GM18907 (cell line): ENCODE measurements at regions not wholly inside any gene's neighbourhood (a gene's known extent, or its start where the extent isn't known, plus 50 kb on each side); places are given as distances from the start of the nearest gene placed in this dataset.

Source experiments
- ATAC-seq: cut with Tn5 transposase; IDR thresholded peaks from one replicate; pipeline ENCODE4 v1.9.1; 2021; ENCODE audit warnings: mild to moderate bottlenecking, moderate library complexity; ENCODE audit not compliant: unreplicated experiment

DNA sequence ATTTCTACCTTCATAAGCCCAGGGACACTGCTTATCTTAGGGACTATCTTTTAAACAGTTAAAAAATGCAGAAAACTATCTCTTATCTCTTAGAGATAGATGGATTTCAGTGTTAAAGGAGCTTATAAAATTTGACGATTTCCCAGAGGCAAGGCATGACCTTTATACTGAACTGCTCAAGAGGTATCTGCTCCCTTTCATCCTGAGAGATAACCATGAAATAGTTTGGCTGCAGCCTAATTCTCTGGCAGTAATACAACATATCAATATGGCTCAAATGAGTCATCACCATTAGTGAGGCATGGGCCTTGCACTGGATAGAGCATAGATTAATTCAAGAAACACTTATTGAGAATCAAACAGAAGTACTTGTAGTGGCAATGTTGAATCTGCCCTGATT lies 348.2 kb upstream of the GRIA3 start:
- no peak for ATAC-seq

DNA sequence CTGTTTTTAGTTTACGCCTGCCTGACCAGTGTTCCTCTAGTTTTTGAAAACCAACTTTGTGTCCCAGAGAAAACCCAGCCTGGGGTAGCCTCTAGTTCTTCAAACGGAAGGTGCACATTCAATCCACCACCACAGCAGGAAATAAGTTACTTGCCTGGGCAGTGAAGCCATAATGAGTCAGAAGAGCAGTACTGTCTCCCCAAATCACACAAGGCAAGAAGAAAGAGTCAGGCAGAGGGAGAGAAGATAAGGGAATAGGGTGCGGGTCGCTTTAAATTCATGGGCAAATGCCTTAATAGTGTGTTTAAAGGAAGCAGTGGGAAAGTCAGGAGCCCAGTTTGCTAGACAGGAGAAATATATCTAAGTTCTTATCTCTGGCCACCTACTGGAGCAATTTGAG lies 333.8 kb upstream of the GRIA3 start:
- no peak for ATAC-seq

DNA sequence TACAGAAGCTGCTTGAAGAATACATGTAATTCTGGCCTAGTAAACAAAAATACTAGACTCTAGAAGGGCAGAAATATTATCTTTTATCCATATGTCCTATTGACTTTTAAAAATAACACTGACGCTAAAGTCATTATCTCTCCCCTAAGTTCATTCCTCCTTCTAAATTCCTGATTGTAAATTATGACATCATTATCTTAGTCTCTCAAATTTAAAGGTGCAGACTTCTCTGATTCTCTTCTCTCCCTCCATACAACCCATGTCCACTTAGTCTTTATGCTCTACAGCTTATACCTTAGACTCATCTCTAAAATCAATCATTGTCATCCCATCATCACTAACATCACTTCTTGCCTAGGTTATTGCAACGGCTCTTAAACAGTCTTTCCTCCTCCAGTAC lies 327.9 kb upstream of the GRIA3 start:
- ATAC-seq, result no peak

GRCh38 chrX:122857734-122858133 lies 326.3 kb upstream of the GRIA3 start:
- ATAC-seq, result no peak

GRCh38 chrX:122863067-122863466 lies 321.0 kb upstream of the GRIA3 start:
- no peak for ATAC-seq

DNA sequence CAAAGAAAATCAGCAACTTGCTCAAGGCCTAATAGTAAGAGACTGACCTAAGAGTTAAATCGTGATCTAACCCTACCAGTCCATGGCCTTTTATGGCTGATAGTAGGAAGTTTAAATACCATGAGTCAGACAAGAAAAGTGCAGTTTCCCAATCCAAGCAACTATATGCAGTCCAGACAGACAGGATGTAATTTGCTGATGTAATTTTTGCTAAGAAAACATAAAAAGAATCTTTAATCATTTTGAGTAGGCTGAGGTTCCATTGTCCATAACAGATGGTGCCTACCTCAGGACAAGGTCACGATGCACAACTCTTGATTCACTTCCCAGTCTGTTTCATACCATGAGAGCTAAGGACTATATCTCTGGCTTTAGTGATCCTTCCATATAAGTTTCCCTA lies 317.5 kb upstream of the GRIA3 start:
- ATAC-seq, result no peak

- ATAC-seq, result no peak
These were observed 315.4 kb upstream of the GRIA3 start for GRCh38 chrX:122868631-122869030.

GRCh38 chrX:122869171-122869570 lies 314.9 kb upstream of the GRIA3 start:
- ATAC-seq, result no peak

GRCh38 chrX:122878269-122878668 lies 305.8 kb upstream of the GRIA3 start:
- no peak for ATAC-seq

DNA sequence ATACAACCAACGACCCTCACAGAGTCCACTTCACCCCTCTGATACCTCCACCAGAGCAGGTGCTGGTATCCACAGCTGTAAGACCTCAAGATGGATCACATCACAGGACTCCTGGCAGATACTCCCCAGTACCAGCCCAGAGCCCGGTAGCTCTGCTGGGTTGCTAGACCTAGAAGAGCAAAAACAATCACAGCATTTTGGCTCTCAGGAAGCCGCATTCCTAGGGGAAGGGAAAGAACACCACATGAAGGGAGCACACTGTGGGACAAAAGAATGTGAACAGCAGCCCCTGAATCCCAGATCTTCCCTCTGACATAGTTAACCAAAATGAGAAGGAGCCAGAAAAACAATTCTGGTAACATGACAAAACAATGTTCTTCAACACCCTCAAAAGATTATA lies 303.1 kb upstream of the GRIA3 start:
- no peak for ATAC-seq

DNA sequence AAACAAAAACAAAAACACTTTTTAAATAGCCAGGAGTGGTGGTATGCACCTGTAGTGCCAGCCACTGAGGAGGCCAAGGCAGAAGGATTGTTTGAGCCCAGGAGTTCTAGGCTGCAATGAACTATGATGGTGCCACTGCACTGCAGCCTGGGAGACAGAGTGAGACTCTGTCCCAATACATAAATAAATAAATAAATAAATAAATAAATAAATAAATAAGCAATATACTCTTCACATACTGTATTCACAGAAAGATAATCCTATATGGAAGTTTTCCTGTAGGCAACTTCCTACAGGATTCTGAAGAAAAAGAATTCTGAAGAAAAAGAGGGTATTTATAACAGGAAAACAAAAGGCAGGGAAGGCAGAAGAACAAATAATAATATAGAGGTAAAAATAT lies 293.3 kb upstream of the GRIA3 start:
- ATAC-seq, result no peak

DNA sequence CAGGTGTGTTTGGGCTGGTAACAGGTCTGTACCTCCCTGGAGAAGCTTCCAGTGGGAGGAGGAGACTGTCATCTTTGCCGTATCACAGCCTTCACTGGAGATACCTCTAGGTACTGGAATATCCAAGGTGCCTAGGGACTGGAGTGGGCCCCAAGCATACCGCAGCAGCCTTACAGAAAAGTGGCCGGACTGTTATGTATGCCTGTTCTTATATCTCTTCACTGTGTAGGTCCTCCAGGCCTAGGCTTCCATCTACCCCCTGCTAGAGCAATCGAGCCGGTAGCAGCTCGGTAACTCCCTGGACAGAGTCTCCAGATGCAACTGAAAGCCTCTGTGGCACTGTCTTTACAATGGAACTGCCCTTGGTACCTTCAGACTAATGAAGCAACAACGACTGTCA lies 277.4 kb upstream of the GRIA3 start:
- no peak for ATAC-seq

- no peak for ATAC-seq
These were observed 276.7 kb upstream of the GRIA3 start for GRCh38 chrX:122907375-122907774.

DNA sequence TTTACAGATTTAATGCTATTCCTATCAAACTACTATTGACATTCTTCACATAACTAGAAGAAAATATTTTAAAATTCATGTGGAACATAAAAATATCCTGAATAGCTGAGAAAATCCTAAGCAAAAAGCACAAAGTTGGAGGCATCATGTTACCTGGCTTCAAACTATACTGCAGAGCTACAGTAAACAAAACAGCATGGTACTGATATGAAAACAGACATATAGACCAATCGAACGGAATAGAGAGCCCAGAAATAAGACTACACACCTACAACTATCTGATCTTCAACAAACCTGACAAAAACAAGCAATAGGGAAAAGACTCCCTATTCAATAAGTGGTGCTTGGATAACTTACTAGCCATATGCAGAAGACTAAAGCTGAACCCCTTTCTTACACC lies 273.4 kb upstream of the GRIA3 start:
- ATAC-seq, result no peak

GRCh38 chrX:122913134-122913533 lies 270.9 kb upstream of the GRIA3 start:
- ATAC-seq, result no peak

DNA sequence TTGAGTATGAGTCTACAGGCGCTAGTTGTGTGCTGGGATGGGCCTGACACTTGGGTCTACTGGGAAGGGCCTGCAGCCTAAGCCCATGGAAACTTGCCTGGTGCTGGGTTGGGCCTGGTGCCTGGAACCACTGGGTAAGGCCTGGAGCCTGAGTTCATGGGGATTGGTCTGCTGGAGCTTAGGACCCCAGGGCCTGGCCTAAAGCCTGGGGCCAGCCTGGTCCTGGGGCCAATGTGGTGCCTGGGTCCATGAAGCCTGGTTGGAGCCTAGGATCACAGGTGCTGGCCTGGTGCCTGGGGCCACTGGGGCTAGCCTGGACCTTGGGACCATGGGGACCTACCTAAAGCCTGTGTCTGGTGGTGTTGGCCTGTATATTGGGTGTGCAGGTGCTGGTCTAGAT lies 270.3 kb upstream of the GRIA3 start:
- ATAC-seq, result no peak

DNA sequence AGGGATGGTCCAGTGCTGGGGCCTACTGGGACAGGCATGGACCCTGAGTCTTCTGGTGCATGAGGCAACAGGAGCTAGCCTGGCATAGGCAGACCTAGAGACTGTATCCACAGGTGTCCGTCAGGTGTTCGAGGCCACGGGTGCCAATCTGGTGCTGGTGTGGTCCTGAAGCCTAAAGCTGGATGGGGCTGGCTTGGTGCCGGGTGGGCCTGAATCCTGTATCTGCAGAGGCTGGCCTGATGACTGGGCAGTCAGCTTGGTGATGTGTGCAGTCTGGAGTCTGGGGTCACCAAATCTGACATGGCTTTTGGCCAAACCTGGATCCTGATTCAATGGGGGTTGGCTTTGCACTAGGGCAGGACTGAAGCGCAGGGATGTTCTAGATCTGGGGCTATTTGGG lies 269.8 kb upstream of the GRIA3 start:
- no peak for ATAC-seq

DNA sequence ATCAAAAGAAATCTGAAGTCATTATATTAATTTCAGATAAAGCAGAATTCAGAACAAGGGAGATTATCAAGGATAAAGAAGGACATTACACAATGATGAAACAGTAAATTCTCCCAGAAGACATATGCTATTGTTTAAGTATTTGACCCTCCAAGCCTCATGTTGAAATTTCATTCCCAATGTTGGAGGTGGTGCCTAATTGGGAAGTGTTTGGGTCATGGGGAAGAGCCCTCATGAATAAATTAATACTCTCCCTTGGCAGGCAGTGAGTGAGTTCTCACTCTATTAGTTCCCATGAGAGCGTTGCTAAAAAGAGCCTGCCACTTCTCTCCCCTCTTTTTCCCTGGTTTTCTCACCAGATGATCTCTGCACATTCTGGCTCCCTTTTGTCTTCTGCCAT lies 249.9 kb upstream of the GRIA3 start:
- ATAC-seq, result no peak

DNA sequence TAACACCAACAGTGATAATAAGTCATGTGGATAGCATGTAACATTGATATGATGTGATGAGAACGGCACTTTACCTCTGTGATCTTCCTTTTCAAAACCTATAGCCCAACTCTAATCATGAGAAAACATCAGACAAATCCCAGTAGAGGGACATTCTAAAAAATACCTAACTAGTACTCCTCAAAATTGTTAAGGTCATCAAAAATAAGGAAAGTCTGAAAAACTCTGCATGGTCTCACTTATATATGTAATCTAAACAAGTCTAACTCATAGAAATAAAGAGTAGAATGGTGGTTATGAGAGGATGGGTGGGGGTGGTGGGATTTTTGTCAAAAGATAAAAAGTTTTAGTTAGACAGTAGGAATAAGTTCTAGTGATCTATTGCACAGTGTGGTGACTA lies 243.9 kb upstream of the GRIA3 start:
- ATAC-seq, result no peak

GRCh38 chrX:122941806-122942205 lies 242.3 kb upstream of the GRIA3 start:
- ATAC-seq, result no peak

GRCh38 chrX:122943918-122944317 lies 240.2 kb upstream of the GRIA3 start:
- no peak for ATAC-seq

GRCh38 chrX:122945328-122945727 lies 238.8 kb upstream of the GRIA3 start:
- ATAC-seq, result no peak

- ATAC-seq, result no peak
These were observed 211.5 kb upstream of the GRIA3 start for GRCh38 chrX:122972604-122973003.

- ATAC-seq, result no peak
These were observed 201.6 kb upstream of the GRIA3 start for GRCh38 chrX:122982521-122982920.
